ENCODE measurements at regions not wholly inside any gene's neighbourhood (a gene's known extent, or its start where the extent isn't known, plus 50 kb on each side); places are given as distances from the start of the nearest gene placed in this dataset.
"Not testable (repeated sequence)": the region's sequence is repeated elsewhere in the genome, so short reads cannot be mapped to it uniquely, and the experiment has no call there.

- DNase-seq: no peak
Observed at GRCh38 chrX:115408771-115409400, 119.4 kb downstream of the LUZP4 start.

- DNase-seq: no peak
Observed at GRCh38 chrX:115409551-115409950, 120.0 kb downstream of the LUZP4 start.

DNA sequence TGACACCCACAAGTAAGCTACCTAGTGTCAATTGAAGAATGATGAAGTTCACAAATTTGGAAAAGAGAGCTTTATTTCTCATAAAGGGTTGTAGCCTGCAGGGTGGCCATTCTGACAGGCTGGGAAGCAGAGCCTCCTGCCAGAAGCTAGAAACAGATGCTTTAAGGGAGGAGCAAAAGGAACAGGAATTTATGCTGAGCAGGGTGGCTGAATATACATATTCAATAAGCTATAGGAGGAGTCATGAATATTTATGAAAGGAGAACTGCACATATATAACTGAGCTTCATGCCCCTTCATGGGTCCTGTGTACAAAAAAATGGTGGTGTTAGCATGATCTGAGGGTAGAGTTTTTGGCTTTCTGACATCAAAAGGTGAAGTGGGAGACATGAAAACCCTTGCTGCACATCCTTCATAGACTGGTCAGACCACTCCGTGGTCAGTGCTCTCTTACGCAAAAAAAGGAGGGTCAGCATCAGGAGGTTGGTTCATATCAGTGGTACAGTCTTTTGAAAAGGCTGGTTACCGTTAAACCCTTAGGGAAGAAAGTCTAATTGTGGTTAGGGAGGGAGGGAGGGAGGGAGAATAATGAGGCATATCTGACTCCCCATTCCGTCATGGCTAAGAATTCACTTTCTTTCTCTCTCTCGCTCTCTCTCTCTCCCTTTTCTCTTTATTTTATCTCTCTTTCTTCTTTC lies 121.4 kb downstream of the LUZP4 start:
- no peak for DNase-seq

- DNase-seq: no peak
Observed at GRCh38 chrX:115413246-115413878, 123.8 kb downstream of the LUZP4 start.

DNA sequence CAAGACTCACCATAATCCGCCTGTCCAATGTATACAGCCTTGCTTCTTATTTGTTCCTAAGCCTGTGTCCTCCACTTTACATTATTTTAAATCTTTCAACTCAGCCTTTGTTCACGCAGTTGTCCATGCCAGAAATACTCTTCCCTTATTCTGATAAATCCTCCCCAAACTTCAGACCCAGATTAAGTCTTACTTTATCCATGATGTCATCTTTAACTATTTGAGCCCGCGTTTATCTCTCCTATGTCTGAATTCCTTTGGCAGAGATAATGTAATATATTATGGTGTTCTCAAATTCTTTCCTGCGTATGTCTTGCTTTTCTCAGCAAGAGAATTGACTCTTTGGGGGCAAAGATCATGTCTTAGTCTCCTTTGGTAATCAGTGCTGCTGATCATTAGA lies 129.6 kb downstream of the LUZP4 start:
- no peak for DNase-seq

DNA sequence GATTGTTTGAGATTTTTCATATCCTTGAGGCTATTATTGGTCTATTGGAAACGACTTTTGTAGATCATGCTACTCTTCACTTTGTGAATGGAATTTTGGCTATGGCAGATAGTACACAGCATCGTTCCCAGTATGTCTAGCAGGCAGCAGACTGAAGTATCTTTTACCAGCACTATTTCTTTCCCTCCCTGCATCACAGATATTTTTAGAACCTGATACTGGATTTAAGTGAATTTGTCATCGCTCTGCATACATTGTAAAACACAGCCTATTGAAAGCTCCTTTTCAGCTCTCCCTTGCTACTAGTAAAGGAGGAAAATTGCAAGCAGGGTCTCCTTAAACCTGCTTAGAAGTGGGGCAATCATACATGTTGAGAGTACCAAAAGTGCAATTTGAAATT lies 133.6 kb downstream of the LUZP4 start:
- DNase-seq: no peak

DNA sequence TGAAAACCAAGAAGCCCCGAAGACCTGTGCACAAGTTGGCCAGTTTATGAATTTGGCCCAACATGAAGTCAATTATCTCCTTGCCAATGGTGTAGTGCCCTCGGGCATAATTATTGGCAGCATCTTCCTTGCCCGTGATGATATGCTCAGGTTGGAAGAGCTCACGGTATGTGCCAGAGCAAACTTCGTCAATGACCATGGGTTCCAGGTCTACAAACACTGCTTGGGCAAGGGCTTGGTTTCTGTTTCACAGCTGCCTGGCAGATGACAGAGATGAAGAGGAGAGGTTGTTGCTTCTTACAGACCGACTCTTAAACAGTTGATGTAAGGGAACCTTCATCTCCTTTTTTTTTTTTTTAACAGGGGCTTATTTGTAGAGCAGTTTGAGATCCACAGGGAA lies 135.6 kb upstream of the PLS3 start:
- DNase-seq: no peak

- DNase-seq: no peak
Observed at GRCh38 chrX:115427861-115428410, 133.0 kb upstream of the PLS3 start.

- DNase-seq: not testable (repeated sequence)
Observed at GRCh38 chrX:115434834-115435233, 126.1 kb upstream of the PLS3 start.

DNA sequence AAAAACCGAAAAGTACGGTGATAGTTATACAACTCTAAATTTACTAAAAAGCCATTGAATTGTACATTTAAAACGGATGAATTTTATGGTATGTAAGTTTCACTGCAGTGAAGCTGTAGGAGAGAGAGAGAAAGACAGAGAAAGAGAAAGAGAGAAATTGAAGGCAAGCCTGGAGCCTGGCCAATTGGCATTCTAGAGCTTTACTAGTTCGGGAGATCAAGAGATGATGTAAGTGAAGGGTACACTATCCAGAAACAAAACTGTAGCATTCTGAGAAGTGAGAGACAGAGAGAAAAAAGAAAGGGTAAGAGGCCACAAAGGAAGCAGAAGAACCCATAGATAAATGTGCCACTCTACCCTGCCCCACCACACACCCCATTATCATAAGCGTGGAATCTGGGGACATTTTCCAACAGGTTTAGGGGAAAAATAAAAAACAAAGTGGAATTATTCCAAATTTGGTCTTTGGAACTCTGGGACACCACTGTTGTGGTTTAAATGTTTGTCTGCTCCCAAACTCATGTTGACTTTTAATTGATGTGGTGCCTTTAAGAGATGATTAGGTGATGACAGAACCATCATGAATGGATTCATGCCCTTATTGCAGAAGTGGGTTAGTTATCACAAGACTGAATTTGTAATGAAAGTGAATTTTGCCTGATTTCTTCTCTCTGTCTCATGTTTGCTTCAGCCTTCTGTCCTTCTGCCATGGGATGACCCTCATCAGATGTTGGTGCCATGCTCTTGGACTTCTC lies 123.0 kb upstream of the PLS3 start:
- DNase-seq: no peak

- no peak for DNase-seq
Observed at GRCh38 chrX:115448146-115448545, 112.8 kb upstream of the PLS3 start.

- DNase-seq: no peak
Observed at GRCh38 chrX:115449742-115450141, 111.2 kb upstream of the PLS3 start.

- no peak for DNase-seq
Observed at GRCh38 chrX:115452251-115452650, 108.7 kb upstream of the PLS3 start.

DNA sequence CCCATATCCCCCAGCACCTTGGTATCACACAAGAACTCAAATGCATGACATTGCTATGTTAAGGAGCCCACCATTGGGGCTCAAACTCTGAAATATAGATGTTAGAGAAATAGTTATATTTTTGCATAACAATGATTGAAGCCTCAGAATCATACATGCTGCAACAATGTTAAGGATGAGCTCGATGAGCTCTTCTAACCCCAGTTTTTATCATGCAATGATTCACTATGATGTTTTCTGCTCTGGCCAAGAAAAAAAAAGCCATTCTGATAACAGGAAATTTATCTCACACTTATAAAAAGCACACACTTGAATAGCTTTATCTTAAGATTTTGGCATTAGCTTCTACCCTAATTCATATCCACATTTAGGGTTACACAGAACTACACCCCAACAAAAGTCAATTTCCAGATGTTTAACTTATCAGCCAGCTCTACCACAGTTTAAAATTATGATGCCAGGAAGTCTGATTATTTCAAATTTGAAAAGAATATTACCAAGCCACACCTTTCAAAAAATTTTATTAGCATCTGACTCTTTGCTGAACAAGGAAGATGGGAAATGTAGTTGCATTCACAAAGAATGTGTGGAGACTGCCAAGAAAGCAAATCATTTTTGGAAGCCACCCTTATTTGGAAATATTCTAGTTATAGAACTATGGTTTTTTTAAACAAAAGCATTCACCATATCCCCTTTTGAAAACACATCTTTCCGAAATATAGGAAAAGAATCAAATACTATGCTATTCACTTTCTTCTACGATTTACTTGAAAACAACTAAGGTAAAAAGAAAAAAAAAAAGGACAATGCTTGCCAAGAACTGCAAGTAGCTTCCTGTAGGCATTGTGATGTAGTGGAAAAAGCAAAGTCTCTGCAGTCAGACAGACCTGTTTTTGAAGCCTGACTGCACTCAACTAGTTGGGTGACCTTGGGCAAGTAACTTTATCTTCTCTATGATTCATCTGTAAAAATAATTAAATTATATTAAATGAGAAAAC lies 100.8 kb upstream of the PLS3 start:
- no peak for DNase-seq

- DNase-seq: no peak
Observed at GRCh38 chrX:115462406-115462805, 98.6 kb upstream of the PLS3 start.

GRCh38 chrX:115467961-115468360 lies 93.0 kb upstream of the PLS3 start:
- DNase-seq: no peak

- no peak for DNase-seq
Observed at GRCh38 chrX:115472131-115472530, 88.8 kb upstream of the PLS3 start.

- no peak for DNase-seq
Observed at GRCh38 chrX:115486510-115486909, 74.5 kb upstream of the PLS3 start.

- DNase-seq: no peak
Observed at GRCh38 chrX:115487608-115488007, 73.4 kb upstream of the PLS3 start.

- no peak for DNase-seq
Observed at GRCh38 chrX:115490814-115491213, 70.2 kb upstream of the PLS3 start.

GRCh38 chrX:115491766-115492165 lies 69.2 kb upstream of the PLS3 start:
- DNase-seq: no peak

DNA sequence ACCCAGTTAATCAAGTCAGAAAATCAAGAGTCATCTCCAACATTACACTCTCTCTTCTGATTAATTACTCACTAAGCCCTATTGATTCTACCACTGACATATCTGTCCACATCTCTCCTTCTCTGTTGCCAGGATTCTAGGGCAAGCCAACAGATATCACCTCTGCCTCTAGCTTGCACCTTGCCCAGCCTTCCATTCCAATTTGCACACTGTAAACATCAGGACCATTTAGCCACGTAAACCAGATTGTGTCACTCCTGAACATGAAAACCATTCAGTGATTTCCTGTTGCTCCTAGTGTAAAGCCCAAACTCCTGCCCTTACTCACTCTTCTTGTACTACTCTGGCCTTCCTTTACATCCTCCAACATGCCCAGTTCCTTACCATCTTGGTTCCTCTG lies 68.0 kb upstream of the PLS3 start:
- DNase-seq: no peak
